SK-N-SH treated with all-trans-retinoic acid at 6 μM for 48 hours (cell line): ENCODE measurements at regions not wholly inside any gene's neighbourhood (a gene's known extent, or its start where the extent isn't known, plus 50 kb on each side); places are given as distances from the start of the nearest gene placed in this dataset.

ENCODE experiments used
- ATAC-seq: fragments of 200-7000 bp; cut with Tn5 transposase; 3 replicates; pipeline ENCODE4 v1.9.1; 2020; ENCODE audit warnings: mild to moderate bottlenecking, moderate library complexity
- ARNTL ChIP-seq: fragments of 450-650 bp; formaldehyde crosslinking; IDR thresholded peaks from 2 replicates; pipeline ENCODE4 v1.5.0; 2020; ENCODE audit warnings: low read depth, mild to moderate bottlenecking, moderate library complexity, borderline replicate concordance
- BACH2 ChIP-seq: fragments of 250-450 bp; sonication (Bioruptor Pico); IDR thresholded peaks from 2 replicates; pipeline ENCODE4 v1.9.0; 2021; ENCODE audit warnings: mild to moderate bottlenecking, borderline replicate concordance
- CSDC2 ChIP-seq: fragments of 250-450 bp; sonication (Bioruptor Pico); IDR thresholded peaks from 2 replicates; pipeline ENCODE4 v1.5.0; 2020; ENCODE audit warnings: mild to moderate bottlenecking, moderate library complexity
- CSRNP3 ChIP-seq: fragments of 250-450 bp; sonication (Bioruptor Pico); IDR thresholded peaks from 2 replicates; pipeline ENCODE4 v1.5.1; 2021; ENCODE audit warnings: mild to moderate bottlenecking, moderate library complexity
- ESRRG ChIP-seq: fragments of 250-450 bp; sonication (Bioruptor Pico); IDR thresholded peaks from 2 replicates; pipeline ENCODE4 v1.6.1; 2021; ENCODE audit warnings: mild to moderate bottlenecking
- GLIS3 ChIP-seq: fragments of 250-450 bp; sonication (Bioruptor Pico); IDR thresholded peaks from 2 replicates; pipeline ENCODE4 v1.5.0; 2020; ENCODE audit warnings: mild to moderate bottlenecking, moderate library complexity
- PPARA ChIP-seq: fragments of 250-450 bp; sonication (Bioruptor Pico); IDR thresholded peaks from 2 replicates; pipeline ENCODE4 v1.5.0; 2020; ENCODE audit warnings: mild to moderate bottlenecking, borderline replicate concordance
- RARB ChIP-seq: fragments of 250-450 bp; sonication (Bioruptor Pico); IDR thresholded peaks from 2 replicates; pipeline ENCODE4 v1.8.0; 2021; ENCODE audit warnings: mild to moderate bottlenecking, moderate library complexity
- SNAI2 ChIP-seq: fragments of 250-450 bp; sonication (Bioruptor Pico); IDR thresholded peaks from 2 replicates; pipeline ENCODE4 v1.5.0; 2020; ENCODE audit warnings: mild to moderate bottlenecking, moderate library complexity
- TCF4 ChIP-seq: fragments of 250-450 bp; sonication (Bioruptor Pico); IDR thresholded peaks from 2 replicates; pipeline ENCODE4 v1.8.0; 2021; ENCODE audit warnings: mild to moderate bottlenecking, moderate library complexity, borderline replicate concordance
- TOX ChIP-seq: fragments of 250-450 bp; sonication (Bioruptor Pico); IDR thresholded peaks from 2 replicates; pipeline ENCODE4 v1.8.0; 2021; ENCODE audit warnings: mild to moderate bottlenecking, moderate library complexity, borderline replicate concordance
- ZC3H10 ChIP-seq: fragments of 250-450 bp; sonication (Bioruptor Pico); IDR thresholded peaks from 2 replicates; pipeline ENCODE4 v1.5.1; 2021; ENCODE audit warnings: mild to moderate bottlenecking, moderate library complexity
- ZFP3 ChIP-seq: fragments of 250-450 bp; sonication (Bioruptor Pico); IDR thresholded peaks from 2 replicates; pipeline ENCODE4 v1.5.0; 2020; ENCODE audit warnings: mild to moderate bottlenecking, moderate library complexity
- ZFP30 ChIP-seq: fragments of 450-650 bp; formaldehyde crosslinking; IDR thresholded peaks from 2 replicates; pipeline ENCODE4 v1.5.0; 2022; ENCODE audit warnings: mild to moderate bottlenecking, moderate library complexity
- ZNF565 ChIP-seq: fragments of 450-650 bp; formaldehyde crosslinking; conservative IDR thresholded peaks from 2 replicates; pipeline ENCODE4 v1.5.0; 2020; ENCODE audit warnings: low read depth, mild to moderate bottlenecking, moderate library complexity
- ZNF70 ChIP-seq: fragments of 450-650 bp; formaldehyde crosslinking; IDR thresholded peaks from 2 replicates; pipeline ENCODE4 v1.5.0; 2020; ENCODE audit warnings: mild to moderate bottlenecking, moderate library complexity
- ZNF8 ChIP-seq: fragments of 450-650 bp; formaldehyde crosslinking; IDR thresholded peaks from 2 replicates; pipeline ENCODE4 v1.5.0; 2020; ENCODE audit warnings: mild to moderate bottlenecking, moderate library complexity
- TF ChIP-seq, protein P1 (sequence below): fragments of 250-450 bp; sonication (Bioruptor Pico); IDR thresholded peaks from 2 replicates; pipeline ENCODE4 v1.8.0; 2021; ENCODE audit warnings: low read depth, mild to moderate bottlenecking, moderate library complexity, borderline replicate concordance
- TF ChIP-seq, protein P2 (sequence below): fragments of 250-450 bp; sonication (Bioruptor Pico); IDR thresholded peaks from 2 replicates; pipeline ENCODE4 v1.8.0; 2020; ENCODE audit warnings: mild to moderate bottlenecking, moderate library complexity, borderline replicate concordance
- TF ChIP-seq, protein P3 (sequence below): fragments of 250-450 bp; sonication (Bioruptor Pico); IDR thresholded peaks from 2 replicates; pipeline ENCODE4 v1.5.0; 2020; ENCODE audit warnings: mild to moderate bottlenecking, moderate library complexity
- TF ChIP-seq, protein P4 (sequence below): fragments of 250-450 bp; sonication (Bioruptor Pico); IDR thresholded peaks from 2 replicates; pipeline ENCODE4 v1.5.1; 2020; ENCODE audit warnings: low read depth, mild to moderate bottlenecking, moderate library complexity

GRCh38 chr7:114755856-114756255, 166.0 kb upstream of the MDFIC start:
- no peak for TF ChIP-seq ZNF565 (CRISPR knock-in tag)
- no peak for TF ChIP-seq ZFP3
- TF ChIP-seq, protein P1, sequence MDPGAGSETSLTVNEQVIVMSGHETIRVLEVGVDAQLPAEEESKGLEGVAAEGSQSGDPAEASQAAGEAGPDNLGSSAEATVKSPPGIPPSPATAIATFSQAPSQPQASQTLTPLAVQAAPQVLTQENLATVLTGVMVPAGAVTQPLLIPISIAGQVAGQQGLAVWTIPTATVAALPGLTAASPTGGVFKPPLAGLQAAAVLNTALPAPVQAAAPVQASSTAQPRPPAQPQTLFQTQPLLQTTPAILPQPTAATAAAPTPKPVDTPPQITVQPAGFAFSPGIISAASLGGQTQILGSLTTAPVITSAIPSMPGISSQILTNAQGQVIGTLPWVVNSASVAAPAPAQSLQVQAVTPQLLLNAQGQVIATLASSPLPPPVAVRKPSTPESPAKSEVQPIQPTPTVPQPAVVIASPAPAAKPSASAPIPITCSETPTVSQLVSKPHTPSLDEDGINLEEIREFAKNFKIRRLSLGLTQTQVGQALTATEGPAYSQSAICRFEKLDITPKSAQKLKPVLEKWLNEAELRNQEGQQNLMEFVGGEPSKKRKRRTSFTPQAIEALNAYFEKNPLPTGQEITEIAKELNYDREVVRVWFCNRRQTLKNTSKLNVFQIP (CRISPR knock-in tag) = no peak
- TF ChIP-seq ZC3H10 = no peak
- no peak for TF ChIP-seq ZNF8 (CRISPR knock-in tag)
- TF ChIP-seq CSRNP3 (CRISPR knock-in tag) = no peak
- no peak for TF ChIP-seq SNAI2
- no peak for TF ChIP-seq ARNTL
- TF ChIP-seq ZFP30 = no peak
- TF ChIP-seq, protein P2, sequence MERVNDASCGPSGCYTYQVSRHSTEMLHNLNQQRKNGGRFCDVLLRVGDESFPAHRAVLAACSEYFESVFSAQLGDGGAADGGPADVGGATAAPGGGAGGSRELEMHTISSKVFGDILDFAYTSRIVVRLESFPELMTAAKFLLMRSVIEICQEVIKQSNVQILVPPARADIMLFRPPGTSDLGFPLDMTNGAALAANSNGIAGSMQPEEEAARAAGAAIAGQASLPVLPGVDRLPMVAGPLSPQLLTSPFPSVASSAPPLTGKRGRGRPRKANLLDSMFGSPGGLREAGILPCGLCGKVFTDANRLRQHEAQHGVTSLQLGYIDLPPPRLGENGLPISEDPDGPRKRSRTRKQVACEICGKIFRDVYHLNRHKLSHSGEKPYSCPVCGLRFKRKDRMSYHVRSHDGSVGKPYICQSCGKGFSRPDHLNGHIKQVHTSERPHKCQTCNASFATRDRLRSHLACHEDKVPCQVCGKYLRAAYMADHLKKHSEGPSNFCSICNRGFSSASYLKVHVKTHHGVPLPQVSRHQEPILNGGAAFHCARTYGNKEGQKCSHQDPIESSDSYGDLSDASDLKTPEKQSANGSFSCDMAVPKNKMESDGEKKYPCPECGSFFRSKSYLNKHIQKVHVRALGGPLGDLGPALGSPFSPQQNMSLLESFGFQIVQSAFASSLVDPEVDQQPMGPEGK (CRISPR knock-in tag) = no peak
- no peak for TF ChIP-seq TCF4 (CRISPR knock-in tag)
- no peak for TF ChIP-seq TOX (CRISPR knock-in tag)
- no peak for TF ChIP-seq BACH2 (CRISPR knock-in tag)
- TF ChIP-seq GLIS3 (CRISPR knock-in tag) = no peak
- TF ChIP-seq PPARA (CRISPR knock-in tag) = no peak
- no peak for TF ChIP-seq CSDC2 (CRISPR knock-in tag)
- TF ChIP-seq, protein P3, sequence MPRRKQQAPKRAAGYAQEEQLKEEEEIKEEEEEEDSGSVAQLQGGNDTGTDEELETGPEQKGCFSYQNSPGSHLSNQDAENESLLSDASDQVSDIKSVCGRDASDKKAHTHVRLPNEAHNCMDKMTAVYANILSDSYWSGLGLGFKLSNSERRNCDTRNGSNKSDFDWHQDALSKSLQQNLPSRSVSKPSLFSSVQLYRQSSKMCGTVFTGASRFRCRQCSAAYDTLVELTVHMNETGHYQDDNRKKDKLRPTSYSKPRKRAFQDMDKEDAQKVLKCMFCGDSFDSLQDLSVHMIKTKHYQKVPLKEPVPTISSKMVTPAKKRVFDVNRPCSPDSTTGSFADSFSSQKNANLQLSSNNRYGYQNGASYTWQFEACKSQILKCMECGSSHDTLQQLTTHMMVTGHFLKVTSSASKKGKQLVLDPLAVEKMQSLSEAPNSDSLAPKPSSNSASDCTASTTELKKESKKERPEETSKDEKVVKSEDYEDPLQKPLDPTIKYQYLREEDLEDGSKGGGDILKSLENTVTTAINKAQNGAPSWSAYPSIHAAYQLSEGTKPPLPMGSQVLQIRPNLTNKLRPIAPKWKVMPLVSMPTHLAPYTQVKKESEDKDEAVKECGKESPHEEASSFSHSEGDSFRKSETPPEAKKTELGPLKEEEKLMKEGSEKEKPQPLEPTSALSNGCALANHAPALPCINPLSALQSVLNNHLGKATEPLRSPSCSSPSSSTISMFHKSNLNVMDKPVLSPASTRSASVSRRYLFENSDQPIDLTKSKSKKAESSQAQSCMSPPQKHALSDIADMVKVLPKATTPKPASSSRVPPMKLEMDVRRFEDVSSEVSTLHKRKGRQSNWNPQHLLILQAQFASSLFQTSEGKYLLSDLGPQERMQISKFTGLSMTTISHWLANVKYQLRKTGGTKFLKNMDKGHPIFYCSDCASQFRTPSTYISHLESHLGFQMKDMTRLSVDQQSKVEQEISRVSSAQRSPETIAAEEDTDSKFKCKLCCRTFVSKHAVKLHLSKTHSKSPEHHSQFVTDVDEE (CRISPR knock-in tag) = no peak
- no peak for TF ChIP-seq ESRRG (CRISPR knock-in tag)
- TF ChIP-seq ZNF70 (CRISPR knock-in tag) = no peak
- no peak for TF ChIP-seq RARB (CRISPR knock-in tag)
- ATAC-seq = no peak

DNA sequence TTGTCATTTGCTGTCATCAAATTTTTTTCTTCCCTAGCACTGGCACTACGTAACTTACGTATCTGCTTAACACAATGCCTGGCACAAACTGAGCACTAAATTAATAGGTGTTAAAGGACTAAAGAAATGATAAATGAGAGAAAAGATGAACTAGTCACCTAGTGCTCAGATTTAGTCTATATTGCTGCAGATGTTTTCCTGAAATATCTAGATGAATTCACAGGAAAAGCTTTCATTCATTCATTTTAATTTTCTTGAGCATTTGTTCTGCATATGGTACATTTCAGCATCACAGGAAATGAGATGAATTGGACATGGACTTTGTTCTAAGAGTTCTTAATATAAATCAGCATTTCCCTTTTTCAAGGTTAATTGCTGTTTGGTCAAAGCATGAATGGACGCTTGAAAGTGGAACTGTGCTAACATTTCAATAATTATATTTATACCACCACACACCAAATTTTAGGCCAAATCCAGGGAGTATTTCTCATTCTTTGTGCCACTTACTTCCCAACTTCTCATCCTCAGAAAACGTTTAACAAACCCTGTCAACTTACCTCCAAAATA, 163.2 kb upstream of the MDFIC start:
- no peak for ATAC-seq
- TF ChIP-seq, protein P3 (CRISPR knock-in tag) = no peak
- TF ChIP-seq, protein P4, sequence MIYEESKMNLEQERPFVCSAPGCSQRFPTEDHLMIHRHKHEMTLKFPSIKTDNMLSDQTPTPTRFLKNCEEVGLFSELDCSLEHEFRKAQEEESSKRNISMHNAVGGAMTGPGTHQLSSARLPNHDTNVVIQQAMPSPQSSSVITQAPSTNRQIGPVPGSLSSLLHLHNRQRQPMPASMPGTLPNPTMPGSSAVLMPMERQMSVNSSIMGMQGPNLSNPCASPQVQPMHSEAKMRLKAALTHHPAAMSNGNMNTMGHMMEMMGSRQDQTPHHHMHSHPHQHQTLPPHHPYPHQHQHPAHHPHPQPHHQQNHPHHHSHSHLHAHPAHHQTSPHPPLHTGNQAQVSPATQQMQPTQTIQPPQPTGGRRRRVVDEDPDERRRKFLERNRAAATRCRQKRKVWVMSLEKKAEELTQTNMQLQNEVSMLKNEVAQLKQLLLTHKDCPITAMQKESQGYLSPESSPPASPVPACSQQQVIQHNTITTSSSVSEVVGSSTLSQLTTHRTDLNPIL = no peak
- TF ChIP-seq SNAI2 = no peak
